ENCODE measurements at regions not wholly inside any gene's neighbourhood (a gene's known extent, or its start where the extent isn't known, plus 50 kb on each side); places are given as distances from the start of the nearest gene placed in this dataset.

GRCh38 chr12:30151831-30152230 lies 368.1 kb upstream of the TMTC1 start:
- Histone ChIP-seq H3K79me2 (ENCODE audit: insufficient read depth, low read length) (no peaks in the 10 kb centered on the region), H2AFZ (ENCODE audit: low read depth, low read length) (no peak overlapping the region), H3K27ac (ENCODE audit: low read depth, low read length) (no peak overlapping the region), H3K4me1 (ENCODE audit: insufficient read depth, low read length) (no peaks in the 10 kb centered on the region), H3K27me3 (ENCODE audit: insufficient read depth, low read length) (no peaks in the 10 kb centered on the region), H3K4me3 (ENCODE audit: insufficient read depth, low read depth, low read length) (no peak overlapping the region), H3K9me3 (ENCODE audit: insufficient read depth, low read depth, low read length) (no peaks in the 10 kb centered on the region), H3K4me2 (ENCODE audit: low read length) (no peak overlapping the region), H4K20me1 (ENCODE audit: insufficient read depth, low read length) (no peaks in the 10 kb centered on the region), H3K9ac (ENCODE audit: low read length) (no peak overlapping the region), H3K36me3 (ENCODE audit: insufficient read depth, low read length) (no peaks in the 10 kb centered on the region)
- TF ChIP-seq, protein P1, sequence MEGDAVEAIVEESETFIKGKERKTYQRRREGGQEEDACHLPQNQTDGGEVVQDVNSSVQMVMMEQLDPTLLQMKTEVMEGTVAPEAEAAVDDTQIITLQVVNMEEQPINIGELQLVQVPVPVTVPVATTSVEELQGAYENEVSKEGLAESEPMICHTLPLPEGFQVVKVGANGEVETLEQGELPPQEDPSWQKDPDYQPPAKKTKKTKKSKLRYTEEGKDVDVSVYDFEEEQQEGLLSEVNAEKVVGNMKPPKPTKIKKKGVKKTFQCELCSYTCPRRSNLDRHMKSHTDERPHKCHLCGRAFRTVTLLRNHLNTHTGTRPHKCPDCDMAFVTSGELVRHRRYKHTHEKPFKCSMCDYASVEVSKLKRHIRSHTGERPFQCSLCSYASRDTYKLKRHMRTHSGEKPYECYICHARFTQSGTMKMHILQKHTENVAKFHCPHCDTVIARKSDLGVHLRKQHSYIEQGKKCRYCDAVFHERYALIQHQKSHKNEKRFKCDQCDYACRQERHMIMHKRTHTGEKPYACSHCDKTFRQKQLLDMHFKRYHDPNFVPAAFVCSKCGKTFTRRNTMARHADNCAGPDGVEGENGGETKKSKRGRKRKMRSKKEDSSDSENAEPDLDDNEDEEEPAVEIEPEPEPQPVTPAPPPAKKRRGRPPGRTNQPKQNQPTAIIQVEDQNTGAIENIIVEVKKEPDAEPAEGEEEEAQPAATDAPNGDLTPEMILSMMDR (IDR thresholded peaks at IDR 0.05; ENCODE audit: insufficient read depth, low read depth, low read length): no peak
- TF ChIP-seq EZH2 (IDR thresholded peaks at IDR 0.05; ENCODE audit: insufficient read depth, low read length): no peak
- Mint-ChIP-seq H3K27ac (ENCODE audit: unreplicated experiment) (no peak overlapping the region), H3K27me3 (ENCODE audit: low read depth, unreplicated experiment) (no peaks in the 10 kb centered on the region), H3K4me1 (ENCODE audit: low read depth, unreplicated experiment) (no peaks in the 10 kb centered on the region), H3K4me3 (ENCODE audit: unreplicated experiment) (no peak overlapping the region), H3K36me3 (ENCODE audit: low read depth, unreplicated experiment) (no peaks in the 10 kb centered on the region), H3K9me3 (ENCODE audit: unreplicated experiment) (no peaks in the 10 kb centered on the region)
- FAIRE-seq (no peak), DNase-seq (ENCODE audit: low read depth) (no peak)

DNA sequence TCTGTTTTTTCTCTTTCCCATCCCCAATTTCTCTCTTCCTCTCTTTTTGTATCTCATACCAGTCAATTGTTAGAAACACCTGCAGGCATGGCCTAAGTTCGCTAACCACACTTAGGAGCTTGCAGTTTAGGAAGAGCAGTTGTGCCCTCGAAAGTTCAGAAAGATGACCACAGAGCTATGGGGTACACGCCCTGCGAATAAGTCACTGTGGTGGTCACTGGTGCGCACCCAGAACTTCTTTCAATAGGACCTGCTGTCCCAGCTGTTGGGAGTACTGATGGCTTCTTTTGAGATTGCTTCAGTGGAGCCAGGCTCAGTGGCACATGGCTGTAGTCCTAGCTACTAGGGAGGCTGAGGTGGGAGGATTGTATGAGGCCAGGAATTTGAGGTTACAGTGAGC lies 362.8 kb upstream of the TMTC1 start:
- H3K27ac ChIP-seq (ENCODE audit: low read depth, low read length): no peak overlapping the region
- H3K79me2 ChIP-seq (ENCODE audit: insufficient read depth, low read length): no peaks in the 10 kb centered on the region
- TF ChIP-seq EZH2 (IDR thresholded peaks at IDR 0.05; ENCODE audit: insufficient read depth, low read length): no peak
- TF ChIP-seq, protein P1 (IDR thresholded peaks at IDR 0.05; ENCODE audit: insufficient read depth, low read depth, low read length): no peak
- H2AFZ ChIP-seq (ENCODE audit: low read depth, low read length): no peak overlapping the region
- H3K4me2 ChIP-seq (ENCODE audit: low read length): no peak overlapping the region
- DNase-seq (ENCODE audit: low read depth): no peak
- H3K4me3 ChIP-seq (ENCODE audit: insufficient read depth, low read depth, low read length): no peak overlapping the region
- peaks cover 2% of the 10 kb centered on the region for H3K9me3 Mint-ChIP-seq (ENCODE audit: unreplicated experiment)
- H3K27me3 Mint-ChIP-seq (ENCODE audit: low read depth, unreplicated experiment): no peaks in the 10 kb centered on the region
- H3K4me1 ChIP-seq (ENCODE audit: insufficient read depth, low read length): peaks cover 9% of the 10 kb centered on the region
- no peak overlapping the region for H3K4me3 Mint-ChIP-seq (ENCODE audit: unreplicated experiment)
- H3K27ac Mint-ChIP-seq (ENCODE audit: unreplicated experiment): no peak overlapping the region
- no peaks in the 10 kb centered on the region for H4K20me1 ChIP-seq (ENCODE audit: insufficient read depth, low read length)
- peaks cover 2% of the 10 kb centered on the region for H3K4me1 Mint-ChIP-seq (ENCODE audit: low read depth, unreplicated experiment)
- H3K36me3 ChIP-seq (ENCODE audit: insufficient read depth, low read length): no peaks in the 10 kb centered on the region
- H3K36me3 Mint-ChIP-seq (ENCODE audit: low read depth, unreplicated experiment): no peaks in the 10 kb centered on the region
- no peaks in the 10 kb centered on the region for H3K27me3 ChIP-seq (ENCODE audit: insufficient read depth, low read length)
- no peak for FAIRE-seq
- H3K9me3 ChIP-seq (ENCODE audit: insufficient read depth, low read depth, low read length): no peaks in the 10 kb centered on the region
- no peak overlapping the region for H3K9ac ChIP-seq (ENCODE audit: low read length)

GRCh38 chr12:30145684-30146032 lies 361.9 kb upstream of the TMTC1 start:
- peaks cover 2% of the 10 kb centered on the region for H3K9me3 Mint-ChIP-seq (ENCODE audit: unreplicated experiment)
- Histone ChIP-seq H3K36me3 (ENCODE audit: insufficient read depth, low read length) (no peaks in the 10 kb centered on the region), H3K9me3 (ENCODE audit: insufficient read depth, low read depth, low read length) (no peaks in the 10 kb centered on the region), H3K4me1 (ENCODE audit: insufficient read depth, low read length) (peaks cover 9% of the 10 kb centered on the region), H3K4me3 (ENCODE audit: insufficient read depth, low read depth, low read length) (no peak overlapping the region), H2AFZ (ENCODE audit: low read depth, low read length) (no peak overlapping the region), H3K9ac (ENCODE audit: low read length) (no peak overlapping the region), H3K27ac (ENCODE audit: low read depth, low read length) (no peak overlapping the region), H3K27me3 (ENCODE audit: insufficient read depth, low read length) (no peaks in the 10 kb centered on the region), H3K4me2 (ENCODE audit: low read length) (no peak overlapping the region), H4K20me1 (ENCODE audit: insufficient read depth, low read length) (no peaks in the 10 kb centered on the region), H3K79me2 (ENCODE audit: insufficient read depth, low read length) (no peaks in the 10 kb centered on the region)
- H3K4me3 Mint-ChIP-seq (ENCODE audit: unreplicated experiment): no peak overlapping the region
- TF ChIP-seq, protein P1 (IDR thresholded peaks at IDR 0.05; ENCODE audit: insufficient read depth, low read depth, low read length): no peak
- TF ChIP-seq EZH2 (IDR thresholded peaks at IDR 0.05; ENCODE audit: insufficient read depth, low read length): no peak
- no peak for FAIRE-seq
- peak; percentile 39 for DNase-seq (ENCODE audit: low read depth)
- H3K27me3 Mint-ChIP-seq (ENCODE audit: low read depth, unreplicated experiment): no peaks in the 10 kb centered on the region
- H3K27ac Mint-ChIP-seq (ENCODE audit: unreplicated experiment): no peak overlapping the region
- no peaks in the 10 kb centered on the region for H3K36me3 Mint-ChIP-seq (ENCODE audit: low read depth, unreplicated experiment)
- H3K4me1 Mint-ChIP-seq (ENCODE audit: low read depth, unreplicated experiment): peaks cover 2% of the 10 kb centered on the region
